ENCODE measurements at regions not wholly inside any gene's neighbourhood (a gene's known extent, or its start where the extent isn't known, plus 50 kb on each side); places are given as distances from the start of the nearest gene placed in this dataset.

GRCh38 chr2:116832148-116832547 is 982.3 kb upstream of the DDX18 start:
- DNase-seq (ENCODE audit: low read depth, low spot score) (no peak), FAIRE-seq (no peak)
- dilution Hi-C loops (cut with MboI; ENCODE audit: extremely low pct_ligation_motif_present, low sequenced_read_pairs) (no loop called here), intact Hi-C loops (cut with micrococcal nuclease) (no loop called here)
- Histone ChIP-seq H3K27ac (ENCODE audit: insufficient read depth, low read depth, low read length) (no peak overlapping the region), H3K79me2 (ENCODE audit: control insufficient read depth, insufficient read depth, low read length) (no peaks in the 10 kb centered on the region), H3K4me1 (ENCODE audit: control insufficient read depth, extremely low read depth, insufficient read depth, low read length) (no peaks in the 10 kb centered on the region), H2AFZ (ENCODE audit: low read depth, low read length) (no peak overlapping the region), H3K27me3 (ENCODE audit: control insufficient read depth in 2 of 2, insufficient read depth in 2 of 2, low read length in 2 of 2) (no peaks in the 10 kb centered on the region), H3K9me3 (replicated peaks; ENCODE audit: control insufficient read depth, insufficient read depth, low read length) (no peaks in the 10 kb centered on the region), H3K4me2 (ENCODE audit: insufficient read depth, low read length) (no peak overlapping the region), H3K36me3 (ENCODE audit: control insufficient read depth in 2 of 2, extremely low read depth in 1 of 2, insufficient read depth in 2 of 2, low read length in 2 of 2) (no peaks in the 10 kb centered on the region), H3K9me1 (replicated peaks; ENCODE audit: control insufficient read depth, extremely low read depth, insufficient read depth, low read length) (no peaks in the 10 kb centered on the region), H3K4me3 (replicated peaks in 1 of 3; ENCODE audit: insufficient read depth in 1 of 3, low read depth in 1 of 3, low read length in 3 of 3) (no peak overlapping the region), H4K20me1 (replicated peaks; ENCODE audit: control insufficient read depth, extremely low read depth, insufficient read depth, low read length) (no peaks in the 10 kb centered on the region), H3K9ac (replicated peaks; ENCODE audit: extremely low read depth, insufficient read depth, low read length) (no peak overlapping the region)
- BruUV-seq (replicated peaks) = no TSS peak
- TF ChIP-seq POLR2A (IDR thresholded peaks at IDR 0.05; ENCODE audit: low read depth, low read length) = no peak
- no peak for TF ChIP-seq GATA2 (IDR thresholded peaks at IDR 0.05; ENCODE audit: insufficient read depth, insufficient read length, low read depth, low read length)
- TF ChIP-seq EZH2 (IDR thresholded peaks at IDR 0.05; ENCODE audit: borderline replicate concordance, low read depth, low read length, severe bottlenecking) = no peak
- no peak for TF ChIP-seq FOS (IDR thresholded peaks at IDR 0.05; ENCODE audit: borderline replicate concordance, insufficient read depth, low read length)
- TF ChIP-seq CTCF (IDR thresholded peaks at IDR 0.05; ENCODE audit: extremely low read depth in 1 of 2, insufficient read depth in 1 of 2, low read depth in 1 of 2, low read length in 2 of 2) = no peak
- TF ChIP-seq JUN (IDR thresholded peaks at IDR 0.05; ENCODE audit: borderline replicate concordance, insufficient read depth, insufficient read length, low read depth) = no peak
- no peak for TF ChIP-seq MYC (IDR thresholded peaks at IDR 0.05; ENCODE audit: low read depth, low read length)
- TF ChIP-seq, protein P1, sequence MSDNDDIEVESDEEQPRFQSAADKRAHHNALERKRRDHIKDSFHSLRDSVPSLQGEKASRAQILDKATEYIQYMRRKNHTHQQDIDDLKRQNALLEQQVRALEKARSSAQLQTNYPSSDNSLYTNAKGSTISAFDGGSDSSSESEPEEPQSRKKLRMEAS (IDR thresholded peaks at IDR 0.05; ENCODE audit: insufficient read depth, insufficient read length) = no peak
- TF ChIP-seq POLR2AphosphoS5 (IDR thresholded peaks at IDR 0.05; ENCODE audit: insufficient read depth, low read depth, low read length) = no peak
- CTCF ChIA-PET = interaction anchor here (0.6 kb wide), 1 partner anchor 1871 kb away, joined by 4 read pairs; no protein-coding TSS in a partner anchor
- POLR2A ChIA-PET = no interaction called here
